GM18507 (cell line): ENCODE measurements at regions not wholly inside any gene's neighbourhood (a gene's known extent, or its start where the extent isn't known, plus 50 kb on each side); places are given as distances from the start of the nearest gene placed in this dataset.
A peak's percentile ranks its signal among the peaks of the same experiment; 100 is the strongest.
"Not testable (repeated sequence)": the region's sequence is repeated elsewhere in the genome, so short reads cannot be mapped to it uniquely, and the experiment has no call there.

Experiments
- DNase-seq: peaks from one replicate; pipeline ENCODE4 v3.0.0; 2011; ENCODE audit warnings: low read depth; ENCODE audit not compliant: insufficient read length; ENCODE audit errors: extremely low spot score
- FAIRE-seq: peaks from 2 replicates; lab custom pipeline; 2011; peaks lifted over from hg19 to GRCh38; lab: Jason Lieb, UNC

DNA sequence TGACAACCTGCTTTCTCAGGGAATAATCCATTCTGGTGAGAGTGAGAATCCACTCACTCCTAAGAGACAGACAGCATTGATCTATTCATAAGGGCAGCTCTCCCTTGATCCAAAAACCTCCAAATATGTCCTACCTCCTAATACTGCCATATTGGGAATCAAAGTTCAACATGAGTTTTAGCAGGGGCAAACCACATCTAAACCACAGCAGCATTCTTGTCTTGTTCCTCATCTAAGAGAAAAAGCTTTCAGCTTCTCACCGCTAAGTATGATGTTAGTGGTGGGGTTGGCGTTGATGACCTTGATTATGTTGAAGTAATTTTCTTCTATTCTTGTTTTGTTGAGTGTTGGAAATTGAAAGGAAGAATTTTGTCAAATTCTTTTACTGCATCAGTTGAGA lies 69.6 kb downstream of the SERTM2 start:
- FAIRE-seq = no peak
- DNase-seq = no peak

DNA sequence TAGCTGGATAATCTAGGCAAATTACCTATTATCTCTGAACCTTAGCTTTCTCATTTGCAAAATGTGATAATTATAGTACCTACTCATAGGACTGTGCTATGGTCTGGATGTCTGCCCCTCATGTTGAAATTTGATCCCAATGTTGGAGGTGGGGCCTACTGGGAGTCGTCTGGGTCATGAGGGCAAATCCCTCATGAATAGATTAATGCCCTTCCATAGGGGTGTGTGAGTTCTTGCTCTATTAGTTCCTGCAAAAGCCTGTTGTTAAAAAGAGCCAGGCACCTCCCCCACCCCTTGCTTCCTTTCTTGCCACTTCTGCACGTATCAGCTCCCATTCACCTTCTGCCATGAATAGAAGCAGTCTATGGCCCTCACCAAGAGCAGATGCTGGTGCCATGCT lies 73.9 kb downstream of the SERTM2 start:
- no peak for FAIRE-seq
- no peak for DNase-seq

GRCh38 chrX:111594348-111594877 lies 83.0 kb downstream of the SERTM2 start:
- DNase-seq, FAIRE-seq: not testable (repeated sequence)

- DNase-seq (no peak), FAIRE-seq (no peak)
Observed at GRCh38 chrX:111597967-111598366, 83.0 kb upstream of the ALG13 start.

DNA sequence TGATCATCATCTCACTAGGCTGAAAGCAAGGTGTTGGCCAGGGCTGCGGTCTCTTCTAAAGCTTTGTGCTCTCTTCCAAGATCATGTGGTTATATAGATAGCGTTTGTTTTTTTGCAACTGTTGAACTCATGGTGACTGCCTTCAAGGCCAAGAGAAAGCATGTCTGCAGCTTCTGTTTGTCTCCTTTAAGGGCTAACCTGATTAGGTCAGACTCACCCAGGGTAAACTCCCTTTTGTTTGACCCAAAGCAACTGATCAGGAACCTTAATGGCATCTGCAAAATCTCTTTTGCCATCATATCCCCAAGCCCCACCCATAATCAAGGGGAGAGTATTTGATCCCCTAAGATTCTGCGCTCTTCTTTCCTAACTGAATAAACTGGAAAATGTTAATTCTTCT lies 72.2 kb upstream of the ALG13 start:
- DNase-seq (no peak), FAIRE-seq (no peak)

DNA sequence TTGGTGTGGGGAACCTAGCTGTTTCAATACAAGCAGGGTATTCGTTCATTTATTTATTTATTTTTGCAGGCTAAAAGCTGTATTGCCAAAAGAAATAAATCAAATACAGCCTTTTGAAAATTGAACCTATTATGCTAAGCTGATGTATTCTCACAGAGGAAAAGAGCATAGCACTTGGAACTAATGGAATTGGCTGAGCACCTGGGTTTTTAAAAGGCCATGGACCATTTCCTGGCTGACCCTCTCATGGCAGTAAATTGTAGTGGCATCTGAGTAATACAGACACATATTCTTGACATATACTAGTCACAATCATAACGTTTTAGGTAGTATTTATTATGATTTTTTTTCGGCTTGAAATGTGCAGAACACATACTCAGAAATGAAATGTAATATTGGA lies 71.8 kb upstream of the ALG13 start:
- DNase-seq (no peak), FAIRE-seq (no peak)

DNA sequence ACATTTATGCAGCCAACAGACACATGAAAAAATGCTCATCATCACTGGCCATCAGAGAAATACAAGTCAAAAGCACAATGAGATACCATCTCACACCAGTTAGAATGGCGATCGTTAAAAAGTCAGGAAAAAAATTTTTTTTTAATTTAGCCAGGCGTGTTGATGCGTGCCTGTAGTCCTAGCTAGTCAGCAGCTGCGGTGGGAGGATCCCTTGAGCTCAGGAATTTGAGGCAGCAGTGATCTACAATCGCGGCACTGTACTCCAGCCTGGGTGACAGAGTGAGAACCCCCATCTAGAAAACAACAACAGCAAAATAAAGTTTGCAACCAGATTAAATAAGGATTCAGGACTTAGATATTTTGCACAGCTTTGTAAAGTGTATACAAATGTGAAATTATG lies 65.7 kb upstream of the ALG13 start:
- no peak for FAIRE-seq
- no peak for DNase-seq

DNA sequence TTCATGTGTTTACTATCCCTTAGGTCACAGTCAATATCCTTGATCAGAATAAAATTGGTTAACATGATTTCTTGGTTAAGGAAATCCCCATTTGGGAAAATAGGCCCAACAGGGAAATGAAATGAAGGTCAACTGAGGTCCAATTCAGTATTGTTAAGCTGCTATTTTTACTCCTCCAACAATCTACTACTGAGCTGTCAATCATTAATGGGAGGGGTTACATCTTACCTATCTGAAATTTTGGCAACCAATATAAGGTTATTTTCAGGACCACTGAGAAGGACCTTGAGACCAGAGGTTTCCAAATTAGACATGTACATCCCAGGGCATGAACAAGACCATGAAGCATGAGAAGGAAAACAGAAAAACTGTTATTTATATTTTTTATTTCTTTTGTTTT lies 64.2 kb upstream of the ALG13 start:
- FAIRE-seq = no peak
- DNase-seq = no peak

DNA sequence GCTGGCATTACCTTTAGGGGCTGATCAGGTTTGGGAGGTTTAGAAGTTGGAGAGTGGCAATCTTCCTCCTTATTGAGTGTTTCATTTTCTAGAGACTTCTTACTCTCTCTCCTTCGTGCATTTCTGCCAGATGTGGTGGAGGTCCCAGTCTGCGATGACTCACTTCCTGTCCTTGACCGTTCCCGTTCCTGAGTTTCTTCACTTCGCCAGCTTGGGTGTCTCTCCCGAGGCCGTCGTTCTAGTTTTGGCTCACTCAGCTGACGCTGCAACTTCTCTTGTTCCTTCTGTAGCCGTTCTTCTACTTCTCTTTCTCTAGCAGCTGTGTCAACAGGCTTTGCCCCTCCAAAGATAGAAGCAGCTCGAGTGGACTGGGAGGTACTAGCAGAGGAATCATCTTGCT lies 60.9 kb upstream of the ALG13 start:
- not testable (repeated sequence) for FAIRE-seq, DNase-seq

DNA sequence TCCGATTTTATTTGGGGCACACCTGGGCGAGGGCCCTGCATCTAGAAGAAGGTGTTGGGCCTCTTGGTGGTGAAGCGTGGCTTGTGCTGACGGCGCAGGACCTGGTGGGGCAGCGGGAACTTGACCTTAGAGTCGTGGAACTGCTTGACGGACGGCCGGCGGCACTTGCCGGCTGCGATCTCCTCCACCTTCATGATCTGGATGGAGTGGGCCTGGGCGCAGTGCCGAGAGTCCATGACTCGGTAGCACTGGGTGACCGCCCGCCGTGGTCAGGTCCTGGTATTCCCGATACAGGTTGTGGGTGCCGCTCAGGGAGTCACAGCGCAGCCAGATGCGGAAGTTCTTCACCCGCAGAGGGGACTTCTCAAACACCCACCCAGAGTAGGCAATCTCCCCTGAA lies 56.8 kb upstream of the ALG13 start:
- DNase-seq = no peak
- FAIRE-seq = no peak

DNA sequence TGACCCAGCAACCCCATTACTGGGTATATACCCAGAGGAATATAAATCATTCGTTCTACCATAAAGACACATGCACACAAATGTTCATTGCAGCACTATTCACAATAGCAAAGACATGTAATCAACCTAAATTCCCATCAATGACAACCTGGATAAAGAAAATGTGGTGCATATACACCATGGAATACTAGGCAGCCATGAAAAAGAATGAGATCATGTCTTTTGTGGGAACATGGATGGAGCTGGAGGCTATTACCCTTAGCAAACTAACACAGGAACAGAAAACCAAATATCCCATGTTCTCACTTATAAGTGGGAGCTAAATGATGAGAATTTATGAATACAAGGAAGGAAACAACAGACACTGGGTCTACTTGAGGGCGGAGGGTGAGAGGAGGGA lies 53.7 kb upstream of the ALG13 start:
- DNase-seq = not testable (repeated sequence)
- FAIRE-seq = peak; percentile 29
